ENCODE measurements at regions not wholly inside any gene's neighbourhood (a gene's known extent, or its start where the extent isn't known, plus 50 kb on each side); places are given as distances from the start of the nearest gene placed in this dataset.

GRCh38 chr11:95331161-95331560 is 100.2 kb upstream of the SESN3 start:
- ATAC-seq (no peak), DNase-seq (ENCODE audit: low read depth, low spot score) (no peak)
- TF ChIP-seq POLR2AphosphoS5 (IDR thresholded peaks at IDR 0.05; ENCODE audit: low read depth, low read length) (no peak), TCF7L2 (IDR thresholded peaks at IDR 0.05; ENCODE audit: low read depth, low read length) (no peak), REST (IDR thresholded peaks at IDR 0.05; ENCODE audit: insufficient read depth in 1 of 2, low read depth in 2 of 2, low read length in 1 of 2) (no peak), CTCF (IDR thresholded peaks at IDR 0.05) (no peak), SIN3A (IDR thresholded peaks at IDR 0.05; ENCODE audit: borderline replicate concordance, insufficient read depth, low read depth, low read length) (no peak)
- ChIA-PET CTCF (no interaction called here), POLR2A (no interaction called here)
- no peak overlapping the region for H3K4me3 ChIP-seq (ENCODE audit: low read depth in 2 of 2, low read length in 2 of 2)
- in situ Hi-C loops (cut with HindIII; ENCODE audit: low pct_unique_long_range_greater_than_20kb, low sequenced_read_pairs) (no loop called here), intact Hi-C loops (cut with micrococcal nuclease; ENCODE audit: unreplicated experiment) (no loop called here)
- no peaks in the 10 kb centered on the region for H3K9me3 ChIP-seq (ENCODE audit: control insufficient read depth, insufficient read depth, low read depth, low read length)
- H3K36me3 ChIP-seq (ENCODE audit: control insufficient read depth, insufficient read depth, low read length) = no peaks in the 10 kb centered on the region
- H3K27ac ChIP-seq (ENCODE audit: low read length) = no peak overlapping the region
- H3K27me3 ChIP-seq (ENCODE audit: control insufficient read depth, insufficient read depth, low read length) = no peaks in the 10 kb centered on the region
- BruUV-seq (replicated peaks) = no TSS peak
- H3K4me1 ChIP-seq (ENCODE audit: control insufficient read depth, insufficient read depth, low read length) = no peaks in the 10 kb centered on the region

GRCh38 chr11:95330302-95330701 is 99.3 kb upstream of the SESN3 start:
- in situ Hi-C loops (cut with HindIII; ENCODE audit: low pct_unique_long_range_greater_than_20kb, low sequenced_read_pairs) (no loop called here), intact Hi-C loops (cut with micrococcal nuclease; ENCODE audit: unreplicated experiment) (no loop called here)
- DNase-seq (ENCODE audit: low read depth, low spot score) (no peak), ATAC-seq (no peak)
- Histone ChIP-seq H3K4me3 (ENCODE audit: low read depth in 2 of 2, low read length in 2 of 2) (no peak overlapping the region), H3K4me1 (ENCODE audit: control insufficient read depth, insufficient read depth, low read length) (no peaks in the 10 kb centered on the region), H3K27me3 (ENCODE audit: control insufficient read depth, insufficient read depth, low read length) (no peaks in the 10 kb centered on the region), H3K9me3 (ENCODE audit: control insufficient read depth, insufficient read depth, low read depth, low read length) (no peaks in the 10 kb centered on the region), H3K36me3 (ENCODE audit: control insufficient read depth, insufficient read depth, low read length) (no peaks in the 10 kb centered on the region), H3K27ac (ENCODE audit: low read length) (no peak overlapping the region)
- TF ChIP-seq CTCF (IDR thresholded peaks at IDR 0.05) (no peak), TCF7L2 (IDR thresholded peaks at IDR 0.05; ENCODE audit: low read depth, low read length) (no peak), SIN3A (IDR thresholded peaks at IDR 0.05; ENCODE audit: borderline replicate concordance, insufficient read depth, low read depth, low read length) (no peak), POLR2AphosphoS5 (IDR thresholded peaks at IDR 0.05; ENCODE audit: low read depth, low read length) (no peak), REST (IDR thresholded peaks at IDR 0.05; ENCODE audit: insufficient read depth in 1 of 2, low read depth in 2 of 2, low read length in 1 of 2) (no peak)
- ChIA-PET POLR2A (no interaction called here), CTCF (no interaction called here)
- no TSS peak for BruUV-seq (replicated peaks)

Measured in Panc1 (cell line).